Stimulated activated CD4-positive, alpha-beta T cell treated with anti-CD3 and anti-CD28 coated beads, TNF-alpha, amount 100 ng/mL, for 24 hours (primary cell): ENCODE measurements at regions not wholly inside any gene's neighbourhood (a gene's known extent, or its start where the extent isn't known, plus 50 kb on each side); places are given as distances from the start of the nearest gene placed in this dataset.
"Not testable (repeated sequence)": the region's sequence is repeated elsewhere in the genome, so short reads cannot be mapped to it uniquely, and the experiment has no call there.

Experiments
- DNase-seq, 3 experiments: peaks; one replicate each; pipeline ENCODE4 v3.0.0-alpha.2; 2020; ENCODE audit warnings: low read depth in 3 of 3

DNA sequence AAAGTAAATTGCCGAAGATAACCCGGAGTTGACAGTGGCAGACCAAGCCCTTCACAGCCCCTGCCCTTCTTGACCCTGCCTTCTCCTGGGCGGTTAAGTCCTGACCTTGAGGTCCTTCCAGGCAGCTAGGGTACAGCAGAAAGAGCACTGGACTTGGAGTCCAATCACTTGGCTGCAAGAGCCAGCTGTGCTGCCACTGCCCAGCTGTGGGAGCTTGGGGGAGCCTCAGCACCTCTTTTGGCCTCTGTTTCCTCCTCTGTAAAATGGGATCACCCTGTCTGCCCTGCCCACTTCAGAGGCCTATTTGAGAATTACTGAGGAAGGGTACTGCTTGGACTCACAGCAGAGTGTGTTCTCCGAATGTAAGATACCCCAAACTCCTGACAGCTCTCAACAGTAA is 66.2 kb upstream of the SMAD6 start:
- no peak for DNase-seq

GRCh38 chr15:66637044-66637443 is 65.0 kb upstream of the SMAD6 start:
- DNase-seq, result not testable (repeated sequence)

GRCh38 chr15:66638377-66638776 is 63.7 kb upstream of the SMAD6 start:
- DNase-seq, result no peak

GRCh38 chr15:66641485-66642315 is 60.3 kb upstream of the SMAD6 start:
- DNase-seq, result no peak

- DNase-seq, result no peak
Measured at GRCh38 chr15:66642514-66642913, 59.5 kb upstream of the SMAD6 start.

GRCh38 chr15:66643033-66643432 is 59.0 kb upstream of the SMAD6 start:
- no peak for DNase-seq

DNA sequence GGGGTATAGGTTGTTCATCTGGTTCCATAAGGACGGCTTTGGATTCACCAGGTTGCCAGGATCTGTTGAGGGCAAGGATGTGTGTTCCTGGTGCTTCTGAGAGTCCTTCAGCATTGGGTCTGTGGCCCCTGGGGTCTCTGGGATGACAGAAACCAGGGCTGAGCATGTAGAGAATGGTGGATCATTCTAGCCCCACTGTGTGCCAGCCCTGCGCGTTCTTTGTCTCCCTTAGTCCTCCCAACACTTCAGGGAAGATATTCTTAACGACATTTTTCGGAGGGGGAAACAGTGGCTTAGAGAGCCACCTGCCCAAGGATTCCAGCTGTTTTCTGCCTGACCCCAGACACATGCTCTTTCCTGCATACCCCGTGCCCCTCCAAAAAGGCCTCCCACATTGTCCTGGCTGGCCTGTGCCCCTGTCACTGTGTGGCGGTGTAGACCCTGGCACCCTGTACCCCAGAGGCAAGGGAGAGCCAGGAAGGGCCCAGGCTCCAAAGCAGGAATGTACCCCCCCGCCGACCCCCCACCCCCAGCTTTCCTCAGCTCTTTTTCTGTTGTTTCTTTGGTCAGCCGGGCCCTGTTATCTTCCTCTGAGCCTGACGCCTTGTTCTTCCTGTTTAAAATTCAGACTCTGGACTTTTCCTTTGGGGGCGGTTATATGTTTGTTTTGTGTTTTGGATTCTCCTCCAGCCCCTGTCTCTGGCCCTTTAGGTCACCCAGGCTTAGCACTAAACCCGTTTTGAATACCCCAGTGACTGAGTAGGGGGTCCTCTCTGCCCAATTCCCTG is 57.8 kb upstream of the SMAD6 start:
- DNase-seq, result no peak

DNA sequence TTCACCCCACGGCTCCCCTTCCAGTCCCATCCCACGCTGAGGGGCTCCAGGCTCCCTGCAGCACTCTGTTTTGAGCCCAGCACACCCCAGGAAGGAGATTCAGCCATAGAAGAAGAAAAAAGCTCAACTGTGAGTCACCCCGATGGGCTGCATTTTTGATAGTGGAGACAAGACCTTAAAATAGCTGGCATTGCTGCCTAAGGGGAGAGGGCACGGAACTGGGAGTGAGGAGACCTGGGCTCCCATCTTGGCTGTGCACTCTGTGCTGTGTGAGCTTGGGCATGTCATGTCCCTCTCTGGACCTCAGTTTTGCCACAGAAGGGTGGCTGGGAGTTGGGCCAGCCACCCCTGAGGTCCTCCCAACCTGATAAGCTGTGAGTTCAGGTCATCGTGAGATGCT is 57.2 kb upstream of the SMAD6 start:
- DNase-seq, result no peak

DNA sequence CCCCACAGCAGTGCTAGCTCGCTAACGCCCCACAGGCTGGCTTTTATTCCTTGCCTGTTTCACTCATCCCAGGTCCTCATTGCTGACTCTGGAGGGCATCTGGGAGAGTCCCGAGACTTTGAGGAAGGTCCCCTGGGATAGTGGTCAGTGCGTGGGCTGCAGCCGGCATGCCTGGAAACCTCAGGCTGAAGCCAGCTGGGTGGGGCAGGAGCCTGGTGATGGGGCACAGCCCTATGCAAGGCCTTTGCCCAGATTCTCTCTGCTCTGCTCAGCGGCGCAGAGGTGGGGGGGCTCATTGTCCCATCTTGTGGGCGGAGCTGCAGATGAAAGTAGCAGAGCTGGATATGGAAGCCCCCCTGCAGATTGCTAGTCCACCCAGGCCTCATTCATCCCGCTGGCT is 55.7 kb upstream of the SMAD6 start:
- no peak for DNase-seq

DNA sequence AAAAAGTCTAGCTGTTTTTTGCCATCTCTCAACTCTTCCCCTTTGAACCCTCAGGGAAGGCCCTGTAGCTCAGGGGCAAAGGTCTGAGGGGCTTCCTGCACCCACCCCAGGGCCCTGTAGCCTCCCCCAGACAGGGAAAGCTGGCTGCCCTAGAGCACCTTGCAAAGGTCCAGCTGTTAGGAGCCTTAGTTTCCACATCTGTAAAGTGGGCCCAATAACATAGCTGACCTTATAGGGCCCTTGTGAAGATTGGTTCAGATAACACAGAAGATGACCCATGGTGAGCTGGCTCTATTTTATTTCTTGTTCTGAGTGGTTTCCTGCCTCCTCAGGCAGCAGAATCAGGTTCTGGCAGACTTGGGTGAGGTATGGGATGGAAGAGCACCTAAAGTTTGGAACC is 55.2 kb upstream of the SMAD6 start:
- no peak for DNase-seq

DNA sequence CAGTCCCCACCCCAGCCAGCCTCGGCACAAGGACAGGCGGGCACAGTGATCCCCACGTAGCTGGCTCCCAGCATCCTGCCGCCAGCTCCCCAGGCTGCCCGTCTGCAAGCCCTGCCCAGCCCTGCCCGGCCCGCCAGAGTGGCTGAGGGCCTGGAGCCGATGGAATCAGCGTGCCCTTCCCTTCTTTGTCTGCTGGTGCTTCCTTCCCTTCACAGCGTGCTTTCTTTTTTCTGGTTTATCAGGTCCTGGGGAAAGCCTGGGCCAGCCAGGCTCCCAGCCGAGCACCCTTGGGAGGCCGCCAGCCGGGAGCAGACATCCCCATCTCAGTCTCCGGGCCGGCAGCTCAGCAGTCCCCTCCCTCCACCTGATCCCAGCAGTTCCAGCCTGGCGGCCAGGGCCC is 54.7 kb upstream of the SMAD6 start:
- DNase-seq, result no peak

GRCh38 chr15:66648588-66648987 is 53.4 kb upstream of the SMAD6 start:
- DNase-seq, result no peak

DNA sequence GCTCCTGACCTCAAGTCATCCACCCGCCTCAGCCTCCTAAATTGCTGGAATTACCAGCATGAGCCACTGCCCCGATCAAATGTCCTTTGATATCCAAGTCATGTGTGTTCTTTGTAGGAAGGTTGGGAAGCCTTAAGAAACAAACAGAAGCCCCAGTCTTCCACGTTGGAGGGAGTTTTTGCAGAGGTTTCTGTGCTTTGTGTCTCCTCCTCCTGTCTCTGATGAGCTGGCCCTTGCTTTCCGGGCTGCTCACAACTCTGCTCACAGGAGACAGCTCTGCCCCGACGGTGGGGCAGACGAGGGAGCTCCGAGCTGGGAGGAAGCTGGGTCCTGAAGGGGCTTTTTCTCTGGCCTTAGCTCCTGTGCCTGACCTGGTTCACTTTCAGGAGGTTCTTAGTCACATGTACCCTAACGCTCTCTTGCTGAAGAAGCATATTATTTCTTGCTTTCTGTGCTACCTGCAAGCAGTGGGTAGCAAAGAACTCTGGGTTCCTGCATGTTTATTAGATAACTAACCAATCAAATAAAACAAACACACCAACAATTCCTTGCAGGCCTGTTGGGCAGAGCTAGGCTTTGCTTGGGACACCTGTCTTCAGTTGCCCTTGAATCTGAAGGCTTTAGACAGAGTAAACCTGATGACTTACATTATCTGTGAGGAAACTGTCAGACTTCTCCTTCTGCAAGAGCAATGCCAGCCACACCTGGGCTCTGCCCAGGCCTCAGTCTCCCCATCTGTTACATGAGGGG is 52.6 kb upstream of the SMAD6 start:
- DNase-seq, result no peak

DNA sequence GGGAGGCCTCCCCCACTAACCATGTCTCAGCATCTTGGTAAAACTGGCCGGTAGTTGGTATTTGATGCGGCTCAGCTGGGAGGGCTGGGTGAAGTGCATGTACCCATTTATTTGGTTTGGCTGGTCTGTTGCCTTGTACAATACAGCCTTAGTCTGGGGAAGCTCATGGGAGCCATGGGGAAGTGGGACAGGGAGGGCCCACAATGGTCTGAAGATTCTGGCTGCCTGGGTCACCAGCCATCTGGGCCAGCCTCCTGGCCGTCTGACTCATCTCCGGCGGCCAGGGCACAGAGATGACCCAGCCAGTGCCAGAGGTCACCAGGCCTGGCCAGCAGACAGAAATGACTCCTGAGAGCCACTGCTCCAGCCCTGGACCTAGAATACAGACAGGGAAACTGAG is 51.6 kb upstream of the SMAD6 start:
- no peak for DNase-seq

DNA sequence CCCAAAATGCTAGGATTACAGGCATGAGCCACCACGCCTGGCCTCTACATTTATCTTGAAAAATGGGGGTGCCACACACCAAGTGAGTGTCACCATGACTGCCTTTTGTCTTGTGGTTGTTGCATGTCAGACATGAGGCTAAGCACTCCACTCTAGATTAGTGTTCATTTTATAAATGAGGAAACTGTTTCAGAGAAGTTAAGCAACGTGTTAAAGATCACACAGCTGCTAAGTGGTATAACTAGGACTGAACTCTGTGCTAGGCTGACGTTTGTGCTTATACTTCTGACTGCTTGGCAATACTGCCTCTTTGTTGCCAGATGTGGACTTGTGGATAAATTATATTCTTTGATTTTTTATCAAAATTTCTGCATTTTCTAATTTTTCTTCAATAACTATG is 50.8 kb upstream of the SMAD6 start:
- no peak for DNase-seq

- no peak for DNase-seq
Measured at GRCh38 chr15:66651913-66652642, 50.0 kb upstream of the SMAD6 start.
